Esophagus muscularis mucosa (tissue), 4 donors: ENCODE measurements at regions not wholly inside any gene's neighbourhood (a gene's known extent, or its start where the extent isn't known, plus 50 kb on each side); places are given as distances from the start of the nearest gene placed in this dataset.

Experiments
- CTCF ChIP-seq, 3 experiments: fragments of 200-600 bp in 2 of 3; fragments of 450-650 bp in 1 of 3; sonication (generic) in 2 of 3; IDR thresholded peaks; one replicate each; pipeline ENCODE4 v1.5.1; 2017 to 2019; ENCODE audit warnings: antibody characterized with exemption in 3 of 3, mild to moderate bottlenecking in 2 of 3, moderate library complexity in 1 of 3
- EP300 ChIP-seq: sonication (generic); formaldehyde crosslinking; IDR thresholded peaks from one replicate; pipeline ENCODE4 v1.6.1; 2017; ENCODE audit warnings: antibody characterized with exemption
- POLR2A ChIP-seq: fragments of 450-650 bp; IDR thresholded peaks from one replicate; pipeline ENCODE4 v1.6.1; 2017; ENCODE audit warnings: antibody characterized with exemption, moderate library complexity, mild to moderate bottlenecking, low read depth
- POLR2AphosphoS5 ChIP-seq, 2 donors: sonication (generic); formaldehyde crosslinking; IDR thresholded peaks; one replicate each; pipeline ENCODE4 v1.6.1; 2017; ENCODE audit warnings: antibody characterized with exemption in 2 of 2

- no peak for TF ChIP-seq CTCF (IDR thresholded peaks at IDR 0.05)
- TF ChIP-seq POLR2A: no peak
- TF ChIP-seq EP300: no peak
- TF ChIP-seq POLR2AphosphoS5 (IDR thresholded peaks at IDR 0.05): no peak
Observed at GRCh38 chr11:23866641-23867040, 630.2 kb upstream of the LUZP2 start.
